ENCODE measurements at regions not wholly inside any gene's neighbourhood (a gene's known extent, or its start where the extent isn't known, plus 50 kb on each side); places are given as distances from the start of the nearest gene placed in this dataset.

DNA sequence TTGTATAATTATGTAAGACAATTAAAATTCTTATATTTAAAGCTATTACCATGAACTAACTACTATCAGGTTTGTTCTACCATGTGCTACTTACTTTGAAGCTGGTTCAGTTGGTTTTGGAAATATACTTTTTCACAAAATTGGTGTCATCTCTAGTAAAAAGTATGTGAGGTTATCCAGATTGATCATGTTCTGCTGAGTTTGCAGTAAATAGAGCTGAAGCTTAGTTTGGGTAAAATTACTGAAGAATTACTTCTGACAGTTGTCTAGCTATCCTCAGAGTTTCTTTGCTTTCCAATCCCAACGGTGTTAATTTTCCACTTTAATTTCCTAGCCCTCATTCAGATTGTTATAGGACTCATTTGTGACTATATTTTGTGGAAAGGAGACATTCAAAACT, 184.2 kb downstream of the FAT4 start:
- TF ChIP-seq, protein P1, sequence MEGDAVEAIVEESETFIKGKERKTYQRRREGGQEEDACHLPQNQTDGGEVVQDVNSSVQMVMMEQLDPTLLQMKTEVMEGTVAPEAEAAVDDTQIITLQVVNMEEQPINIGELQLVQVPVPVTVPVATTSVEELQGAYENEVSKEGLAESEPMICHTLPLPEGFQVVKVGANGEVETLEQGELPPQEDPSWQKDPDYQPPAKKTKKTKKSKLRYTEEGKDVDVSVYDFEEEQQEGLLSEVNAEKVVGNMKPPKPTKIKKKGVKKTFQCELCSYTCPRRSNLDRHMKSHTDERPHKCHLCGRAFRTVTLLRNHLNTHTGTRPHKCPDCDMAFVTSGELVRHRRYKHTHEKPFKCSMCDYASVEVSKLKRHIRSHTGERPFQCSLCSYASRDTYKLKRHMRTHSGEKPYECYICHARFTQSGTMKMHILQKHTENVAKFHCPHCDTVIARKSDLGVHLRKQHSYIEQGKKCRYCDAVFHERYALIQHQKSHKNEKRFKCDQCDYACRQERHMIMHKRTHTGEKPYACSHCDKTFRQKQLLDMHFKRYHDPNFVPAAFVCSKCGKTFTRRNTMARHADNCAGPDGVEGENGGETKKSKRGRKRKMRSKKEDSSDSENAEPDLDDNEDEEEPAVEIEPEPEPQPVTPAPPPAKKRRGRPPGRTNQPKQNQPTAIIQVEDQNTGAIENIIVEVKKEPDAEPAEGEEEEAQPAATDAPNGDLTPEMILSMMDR (IDR thresholded peaks at IDR 0.05): no peak
- no peak for TF ChIP-seq EP300 (IDR thresholded peaks at IDR 0.05)
- no peak for TF ChIP-seq POLR2AphosphoS5 (IDR thresholded peaks at IDR 0.05)
- no peak for TF ChIP-seq POLR2A (IDR thresholded peaks at IDR 0.05)

All from suprapubic skin (tissue), 4 donors.